LNCAP (cell line): ENCODE measurements at regions not wholly inside any gene's neighbourhood (a gene's known extent, or its start where the extent isn't known, plus 50 kb on each side); places are given as distances from the start of the nearest gene placed in this dataset.

ENCODE experiments used
- CTCF ChIP-seq: fragments of 450-650 bp; IDR thresholded peaks from 2 replicates; pipeline ENCODE4 v1.5.1; 2017; ENCODE audit warnings: mild to moderate bottlenecking

GRCh38 chr18:4599312-4599711 lies 144.2 kb upstream of the DLGAP1 start:
- TF ChIP-seq CTCF, result no peak

DNA sequence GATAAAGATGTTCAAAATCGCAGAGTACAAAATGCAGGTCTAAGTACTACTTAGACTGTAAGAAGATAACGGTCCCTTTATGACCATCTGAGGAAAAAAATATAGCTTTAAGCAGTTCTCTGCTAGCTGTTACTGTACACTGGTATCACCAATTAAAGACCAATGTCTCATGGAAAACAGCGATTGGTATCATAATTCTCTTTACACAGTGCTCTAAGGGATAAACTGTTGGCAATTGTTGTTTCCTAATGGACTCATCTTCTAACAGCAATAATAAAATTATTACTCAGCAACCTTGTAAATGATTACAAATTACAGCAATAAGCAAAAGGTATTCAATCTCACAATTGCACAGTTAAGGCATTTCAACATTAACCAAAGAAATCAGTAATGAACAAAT lies 142.2 kb upstream of the DLGAP1 start:
- no peak for TF ChIP-seq CTCF

DNA sequence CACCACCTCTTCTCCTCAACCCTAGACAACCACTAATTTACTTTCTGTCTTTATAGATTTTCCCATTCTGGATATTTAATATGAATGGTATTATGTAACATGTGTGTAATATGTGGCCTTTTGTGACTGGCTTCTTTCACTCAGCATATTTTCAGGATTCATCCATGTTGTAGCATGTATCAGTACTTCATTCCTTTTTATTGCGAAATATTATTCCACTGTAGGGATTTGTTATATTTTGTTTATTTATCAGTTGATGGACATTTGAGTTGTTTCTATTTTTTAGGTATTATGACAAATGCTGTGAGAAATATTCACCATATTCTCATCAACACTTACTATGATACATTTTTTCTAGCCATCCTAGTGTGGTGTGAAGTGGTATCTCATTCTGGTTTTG lies 138.8 kb upstream of the DLGAP1 start:
- TF ChIP-seq CTCF, result no peak

GRCh38 chr18:4593459-4593858 lies 138.4 kb upstream of the DLGAP1 start:
- no peak for TF ChIP-seq CTCF

DNA sequence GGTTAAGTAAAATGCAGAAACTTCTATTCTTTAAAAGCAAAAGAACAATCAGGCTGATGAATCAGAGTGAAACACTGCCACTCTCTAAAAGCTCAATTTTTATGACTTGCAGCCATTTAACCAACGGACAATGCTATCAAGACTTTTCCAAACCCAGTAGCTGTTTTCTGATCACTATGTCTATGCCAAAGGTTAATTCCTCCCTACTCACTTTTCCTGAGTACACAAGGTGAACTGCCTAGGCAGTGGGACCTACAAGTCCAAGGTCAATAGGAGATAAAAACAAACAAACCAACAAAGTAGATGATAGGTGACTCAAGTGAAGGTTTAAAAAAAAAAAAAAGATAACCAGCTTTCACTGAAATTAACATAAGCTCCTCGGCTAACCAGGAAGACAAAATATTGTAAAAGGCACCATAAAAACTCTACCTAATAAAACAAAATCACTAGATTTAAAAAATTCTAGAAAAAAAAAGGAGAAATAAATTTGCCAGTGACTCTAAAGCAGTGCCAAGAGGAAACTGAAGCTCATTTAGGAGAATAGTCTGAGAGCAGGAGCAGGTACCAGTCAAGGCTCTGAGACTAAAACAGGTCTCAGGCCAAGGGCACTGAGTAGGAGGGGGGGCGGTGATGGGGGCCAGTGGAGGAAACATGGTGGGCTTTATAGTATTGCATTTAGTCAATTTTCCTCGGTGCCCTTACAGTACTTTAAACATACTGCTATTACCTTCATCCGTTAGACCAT lies 134.1 kb upstream of the DLGAP1 start:
- no peak for TF ChIP-seq CTCF

DNA sequence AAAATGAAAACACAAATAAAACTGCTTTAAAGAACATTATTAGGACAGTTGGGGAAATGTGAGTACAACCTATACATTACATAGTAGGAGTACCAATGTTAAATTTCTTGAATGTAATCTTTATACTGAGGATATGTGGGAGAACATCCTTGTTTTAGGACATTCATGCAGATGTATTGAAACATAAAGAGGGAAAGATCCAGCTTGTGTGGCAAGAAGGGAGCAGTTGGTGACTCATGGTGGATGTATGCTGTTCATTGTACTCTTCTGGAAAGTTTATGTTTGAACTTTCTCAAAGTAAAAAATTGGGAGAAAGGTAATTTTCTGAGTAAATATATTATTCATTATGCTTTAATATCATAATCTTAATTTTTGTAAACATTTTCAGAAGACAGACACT lies 132.1 kb upstream of the DLGAP1 start:
- TF ChIP-seq CTCF, result no peak

DNA sequence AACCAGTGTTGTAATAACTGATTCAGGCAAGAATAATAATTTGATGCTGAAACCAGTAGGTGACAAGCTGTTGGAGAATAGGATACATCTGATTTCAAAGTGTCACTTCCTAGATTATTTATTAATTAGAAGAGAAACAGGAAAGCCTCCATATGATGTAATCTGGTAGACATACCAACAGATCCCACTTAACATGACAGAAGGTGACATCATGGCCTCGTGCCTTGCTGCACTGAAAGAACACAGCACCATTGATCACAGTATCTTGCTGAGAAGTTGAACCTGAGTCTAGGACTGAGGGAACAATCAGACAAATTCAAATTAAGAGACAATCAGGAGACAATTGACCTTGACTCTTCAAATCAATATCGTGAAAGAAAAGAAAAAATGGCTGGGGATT lies 131.6 kb upstream of the DLGAP1 start:
- no peak for TF ChIP-seq CTCF
